GM21526 (cell line): ENCODE measurements at regions not wholly inside any gene's neighbourhood (a gene's known extent, or its start where the extent isn't known, plus 50 kb on each side); places are given as distances from the start of the nearest gene placed in this dataset.
"Not testable (repeated sequence)": the region's sequence is repeated elsewhere in the genome, so short reads cannot be mapped to it uniquely, and the experiment has no call there.

Experiments
- ATAC-seq: cut with Tn5 transposase; IDR thresholded peaks from one replicate; pipeline ENCODE4 v1.9.1; 2021; ENCODE audit warnings: moderate library complexity; ENCODE audit not compliant: unreplicated experiment, low FRiP score

GRCh38 chr3:5889374-5889773, 701.9 kb downstream of the EDEM1 start:
- ATAC-seq, result no peak

GRCh38 chr3:5891711-5892110, 704.2 kb downstream of the EDEM1 start:
- no peak for ATAC-seq

GRCh38 chr3:5898106-5898505, 710.6 kb downstream of the EDEM1 start:
- no peak for ATAC-seq

- no peak for ATAC-seq
These were observed 711.7 kb downstream of the EDEM1 start for GRCh38 chr3:5899014-5899761.

- ATAC-seq, result no peak
These were observed 730.4 kb downstream of the EDEM1 start for GRCh38 chr3:5917932-5918331.

- ATAC-seq, result no peak
These were observed 731.1 kb downstream of the EDEM1 start for GRCh38 chr3:5918626-5919025.

GRCh38 chr3:5929027-5929426, 741.5 kb downstream of the EDEM1 start:
- no peak for ATAC-seq

GRCh38 chr3:5944061-5944460, 756.6 kb downstream of the EDEM1 start:
- ATAC-seq, result not testable (repeated sequence)

GRCh38 chr3:5948084-5948483, 760.6 kb downstream of the EDEM1 start:
- ATAC-seq, result no peak

- ATAC-seq, result no peak
These were observed 763.5 kb downstream of the EDEM1 start for GRCh38 chr3:5951026-5951425.

- no peak for ATAC-seq
These were observed 785.1 kb downstream of the EDEM1 start for GRCh38 chr3:5972586-5972985.

- no peak for ATAC-seq
These were observed 787.3 kb downstream of the EDEM1 start for GRCh38 chr3:5974630-5975322.

GRCh38 chr3:5977331-5977730, 789.8 kb downstream of the EDEM1 start:
- no peak for ATAC-seq

GRCh38 chr3:5980475-5980874, 793.0 kb downstream of the EDEM1 start:
- ATAC-seq, result no peak

GRCh38 chr3:5994651-5995050, 807.1 kb downstream of the EDEM1 start:
- ATAC-seq, result no peak

GRCh38 chr3:6018456-6018855, 830.9 kb downstream of the EDEM1 start:
- no peak for ATAC-seq

- no peak for ATAC-seq
These were observed 835.1 kb downstream of the EDEM1 start for GRCh38 chr3:6022621-6023020.

GRCh38 chr3:6025032-6025431, 835.9 kb upstream of the GRM7 start:
- ATAC-seq, result no peak

- ATAC-seq, result not testable (repeated sequence)
These were observed 830.3 kb upstream of the GRM7 start for GRCh38 chr3:6030648-6031047.

- ATAC-seq, result no peak
These were observed 825.3 kb upstream of the GRM7 start for GRCh38 chr3:6035626-6036025.

GRCh38 chr3:6039971-6040370, 820.9 kb upstream of the GRM7 start:
- no peak for ATAC-seq

GRCh38 chr3:6041894-6042293, 819.0 kb upstream of the GRM7 start:
- no peak for ATAC-seq
